A549 (cell line): ENCODE measurements at regions not wholly inside any gene's neighbourhood (a gene's known extent, or its start where the extent isn't known, plus 50 kb on each side); places are given as distances from the start of the nearest gene placed in this dataset.

Experiments used
- ATAC-seq, 2 experiments: fragments of 200-7000 bp in 1 of 2; fragments of >200 bp in 1 of 2; cut with Nextera tagmentation in 1 of 2; cut with Tn5 transposase in 1 of 2; 3 replicates each; pipeline versions ENCODE4 v1.8.0 to v1.9.1; 2018 to 2020; ENCODE audit warnings: mild to moderate bottlenecking in 1 of 2, moderate library complexity in 1 of 2
- CTCF ChIA-PET: fragments of 300-600 bp; sonication (Branson Sonifier 250); formaldehyde crosslinking; extraction: SDS; loops from one replicate; lab custom pipeline; 2021; ENCODE audit warnings: antibody characterized with exemption, inconsistent platforms; lab: Yijun Ruan, JAX
- POLR2A ChIA-PET: fragments of 350-600 bp; formaldehyde crosslinking; extraction: SDS; loops from one replicate; lab custom pipeline; 2021; ENCODE audit warnings: antibody characterized with exemption, inconsistent platforms; lab: Yijun Ruan, JAX
- DNase-seq, 2 experiments: peaks; one replicate each; pipeline versions ENCODE4 v3.0.0 to v3.0.0-alpha.2; 2011 to 2016; ENCODE audit warnings: low read depth in 1 of 2, low spot score in 1 of 2
- FAIRE-seq: peaks from 2 replicates; lab custom pipeline; 2011; peaks lifted over from hg19 to GRCh38; lab: Jason Lieb, UNC
- H3K27ac ChIP-seq, 2 experiments: fragments of >200 bp; sonication (Bioruptor Twin); formaldehyde crosslinking; 3 replicates each; pipeline ENCODE4 v1.5.1; 2016 to 2017
- H3K4me1 ChIP-seq: fragments of >200 bp; sonication (Bioruptor Twin); formaldehyde crosslinking; 3 replicates; pipeline ENCODE4 v1.6.1; 2016
- H3K4me2 ChIP-seq: fragments of >200 bp; sonication (Bioruptor Twin); formaldehyde crosslinking; 3 replicates; pipeline ENCODE4 v1.6.1; 2016
- H3K4me3 ChIP-seq: fragments of >200 bp; sonication (Bioruptor Twin); formaldehyde crosslinking; 3 replicates; pipeline ENCODE4 v1.5.1; 2016
- H3K9me3 ChIP-seq: fragments of >200 bp; sonication (Bioruptor Twin); formaldehyde crosslinking; 3 replicates; pipeline ENCODE4 v1.6.1; 2016
- BCL3 ChIP-seq: fragments of >200 bp; sonication (Bioruptor Twin); formaldehyde crosslinking; IDR thresholded peaks from 3 replicates; pipeline ENCODE4 v1.6.1; 2016
- BHLHE40 ChIP-seq: IDR thresholded peaks from 2 replicates; pipeline ENCODE4 v1.6.1; 2012; ENCODE audit warnings: low read depth, low read length, inconsistent platforms
- CHD2 ChIP-seq: fragments of 150-350 bp; IDR thresholded peaks from 2 replicates; pipeline ENCODE4 v1.6.1; 2014; ENCODE audit warnings: low read length; ENCODE audit not compliant: partially characterized antibody
- CHD4 ChIP-seq: fragments of 200-600 bp; sonication (generic); IDR thresholded peaks from 2 replicates; pipeline ENCODE4 v1.6.1; 2016; ENCODE audit warnings: antibody characterized with exemption, mild to moderate bottlenecking, borderline replicate concordance
- CTCF ChIP-seq: fragments of >200 bp; sonication (Bioruptor Twin); formaldehyde crosslinking; IDR thresholded peaks from 3 replicates; pipeline ENCODE4 v1.5.1; 2016
- EHF ChIP-seq: fragments of 250-450 bp; sonication (Bioruptor Pico); IDR thresholded peaks from 2 replicates; pipeline ENCODE4 v1.5.0; 2020; ENCODE audit warnings: mild to moderate bottlenecking
- EHMT2 ChIP-seq: fragments of 200-600 bp; sonication (generic); IDR thresholded peaks from 2 replicates; pipeline ENCODE4 v1.6.1; 2016; ENCODE audit warnings: antibody characterized with exemption, low read depth, mild to moderate bottlenecking, moderate library complexity
- EP300 ChIP-seq, 2 experiments: fragments of >200 bp; sonication (Bioruptor Twin); formaldehyde crosslinking; IDR thresholded peaks; 2 replicates in 1 of 2; 3 replicates in 1 of 2; pipeline ENCODE4 v1.6.1; 2016 to 2017
- FOXS1 ChIP-seq: fragments of 250-450 bp; sonication (Bioruptor Pico); IDR thresholded peaks from 2 replicates; pipeline ENCODE4 v1.5.0; 2020; ENCODE audit warnings: mild to moderate bottlenecking, moderate library complexity
- HES2 ChIP-seq: fragments of >200 bp; sonication (Bioruptor Twin); formaldehyde crosslinking; IDR thresholded peaks from 2 replicates; pipeline ENCODE4 v1.6.1; 2016
- HOXB13 ChIP-seq: fragments of 250-450 bp; sonication (Bioruptor Pico); IDR thresholded peaks from 2 replicates; pipeline ENCODE4 v1.5.0; 2020; ENCODE audit warnings: low read depth, mild to moderate bottlenecking, moderate library complexity
- HOXB5 ChIP-seq: fragments of 250-450 bp; sonication (Bioruptor Pico); IDR thresholded peaks from 2 replicates; pipeline ENCODE4 v1.5.0; 2020; ENCODE audit warnings: mild to moderate bottlenecking, moderate library complexity
- KDM1A ChIP-seq: fragments of 200-600 bp; sonication (generic); IDR thresholded peaks from 2 replicates; pipeline ENCODE4 v1.6.1; 2016; ENCODE audit warnings: low read depth, mild to moderate bottlenecking
- MAFK ChIP-seq: fragments of 450-650 bp; IDR thresholded peaks from 2 replicates; pipeline ENCODE4 v1.6.1; 2014; ENCODE audit not compliant: partially characterized antibody
- PBX3 ChIP-seq: IDR thresholded peaks from 2 replicates; pipeline ENCODE4 v1.6.1; 2012
- RAD21 ChIP-seq, 2 experiments: fragments of >200 bp in 1 of 2; sonication (Bioruptor Twin) in 1 of 2; formaldehyde crosslinking in 1 of 2; IDR thresholded peaks in 1 of 2; conservative IDR thresholded peaks in 1 of 2; 2 replicates in 1 of 2; 3 replicates in 1 of 2; pipeline ENCODE4 v1.6.1; 2012 to 2018; ENCODE audit warnings: inconsistent platforms in 1 of 2
- RCOR1 ChIP-seq: fragments of 150-350 bp; IDR thresholded peaks from 2 replicates; pipeline ENCODE4 v1.6.1; 2014; ENCODE audit warnings: antibody characterized with exemption, low read length, low read depth
- RNF2 ChIP-seq: fragments of 200-600 bp; sonication (generic); IDR thresholded peaks from 2 replicates; pipeline ENCODE4 v1.6.1; 2016; ENCODE audit warnings: low read depth, mild to moderate bottlenecking, antibody characterized with exemption, moderate library complexity, borderline replicate concordance
- SMC3 ChIP-seq: fragments of >200 bp; sonication (Bioruptor Twin); formaldehyde crosslinking; IDR thresholded peaks from 3 replicates; pipeline ENCODE4 v1.6.1; 2018; ENCODE audit warnings: inconsistent platforms
- TFCP2L1 ChIP-seq: fragments of 250-450 bp; sonication (Bioruptor Pico); IDR thresholded peaks from 2 replicates; pipeline ENCODE4 v1.5.0; 2021; ENCODE audit warnings: mild to moderate bottlenecking
- TP53 ChIP-seq: fragments of 250-450 bp; sonication (Bioruptor Pico); IDR thresholded peaks from 2 replicates; pipeline ENCODE4 v1.5.0; 2021; ENCODE audit warnings: mild to moderate bottlenecking, moderate library complexity
- USF2 ChIP-seq: fragments of 450-650 bp; IDR thresholded peaks from 2 replicates; pipeline ENCODE4 v1.6.1; 2014; ENCODE audit warnings: antibody characterized with exemption
- ZC3H11A ChIP-seq: fragments of 450-650 bp; IDR thresholded peaks from 2 replicates; pipeline ENCODE4 v1.6.1; 2014; ENCODE audit warnings: antibody characterized with exemption, mild to moderate bottlenecking
- WGBS: methylation state at CpG from one replicate; pipeline ENCODE4 v1.1.6; 2017; ENCODE audit errors: missing lambda C conversion rate; 5-methylcytosine and 5-hydroxymethylcytosine counted together
- TF ChIP-seq, protein P1 (sequence below): fragments of 250-450 bp; sonication (Bioruptor Pico); IDR thresholded peaks from 2 replicates; pipeline ENCODE4 v1.5.0; 2020; ENCODE audit warnings: low read depth, mild to moderate bottlenecking, moderate library complexity
- TF ChIP-seq, protein P2 (sequence below): IDR thresholded peaks from 2 replicates; pipeline ENCODE4 v1.6.1; 2012; ENCODE audit warnings: low read depth, borderline replicate concordance
- TF ChIP-seq, protein P3 (sequence below): fragments of 200-600 bp; sonication (generic); IDR thresholded peaks from 2 replicates; pipeline ENCODE4 v1.6.1; 2016; ENCODE audit warnings: antibody characterized with exemption, mild to moderate bottlenecking, moderate library complexity

GRCh38 chr13:36750046-36750445, 69.0 kb upstream of the RFXAP start:
- ChIA-PET CTCF (no interaction called here), POLR2A (no interaction called here)
- ATAC-seq (no peak), FAIRE-seq (no peak), DNase-seq (no peak)
- Histone ChIP-seq H3K27ac (no peak overlapping the region), H3K4me3 (no peak overlapping the region), H3K4me2 (no peak overlapping the region), H3K4me1 (no peaks in the 10 kb centered on the region), H3K9me3 (no peaks in the 10 kb centered on the region)
- WGBS = 1% methylated on average over 5 of the region's 5 CpGs
- TF ChIP-seq EP300 (IDR thresholded peaks at IDR 0.05) = no peak
- no peak for TF ChIP-seq RNF2
- TF ChIP-seq RAD21 (conservative IDR thresholded peaks at IDR 0.05 in 1 of 2, IDR thresholded peaks at IDR 0.05 in 1 of 2) = no peak
- TF ChIP-seq, protein P1, sequence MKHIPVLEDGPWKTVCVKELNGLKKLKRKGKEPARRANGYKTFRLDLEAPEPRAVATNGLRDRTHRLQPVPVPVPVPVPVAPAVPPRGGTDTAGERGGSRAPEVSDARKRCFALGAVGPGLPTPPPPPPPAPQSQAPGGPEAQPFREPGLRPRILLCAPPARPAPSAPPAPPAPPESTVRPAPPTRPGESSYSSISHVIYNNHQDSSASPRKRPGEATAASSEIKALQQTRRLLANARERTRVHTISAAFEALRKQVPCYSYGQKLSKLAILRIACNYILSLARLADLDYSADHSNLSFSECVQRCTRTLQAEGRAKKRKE (CRISPR knock-in tag) = no peak
- TF ChIP-seq, protein P2, sequence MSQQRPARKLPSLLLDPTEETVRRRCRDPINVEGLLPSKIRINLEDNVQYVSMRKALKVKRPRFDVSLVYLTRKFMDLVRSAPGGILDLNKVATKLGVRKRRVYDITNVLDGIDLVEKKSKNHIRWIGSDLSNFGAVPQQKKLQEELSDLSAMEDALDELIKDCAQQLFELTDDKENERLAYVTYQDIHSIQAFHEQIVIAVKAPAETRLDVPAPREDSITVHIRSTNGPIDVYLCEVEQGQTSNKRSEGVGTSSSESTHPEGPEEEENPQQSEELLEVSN = no peak
- no peak for TF ChIP-seq EHMT2
- no peak for TF ChIP-seq ZC3H11A
- TF ChIP-seq CHD2 = no peak
- no peak for TF ChIP-seq BHLHE40
- TF ChIP-seq BCL3 = no peak
- TF ChIP-seq CTCF = no peak
- no peak for TF ChIP-seq EHF
- no peak for TF ChIP-seq TFCP2L1 (CRISPR knock-in tag)
- no peak for TF ChIP-seq FOXS1 (CRISPR knock-in tag)
- TF ChIP-seq USF2 = no peak

DNA sequence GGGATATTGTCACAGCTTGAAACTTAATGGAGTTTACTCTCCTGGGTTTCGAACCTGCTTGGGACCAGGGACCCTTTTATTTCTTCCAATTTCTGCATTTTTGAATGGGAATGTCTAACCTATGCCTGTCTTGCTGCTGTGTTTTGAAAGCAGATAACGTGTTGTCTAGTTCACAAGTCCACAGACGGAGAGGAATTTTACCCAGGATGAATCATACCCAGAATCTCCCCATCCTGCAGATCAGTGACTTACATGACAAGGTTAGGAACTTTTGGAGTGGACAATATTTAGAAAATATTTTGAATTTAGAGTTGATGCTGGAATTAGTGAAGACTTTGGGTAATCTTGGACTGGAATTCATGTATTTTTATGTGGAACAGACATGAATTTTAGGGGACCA, 68.6 kb upstream of the RFXAP start:
- 3% methylated on average over 3 of the region's 3 CpGs for WGBS
- DNase-seq (no peak), FAIRE-seq (no peak), ATAC-seq (no peak)
- no peak overlapping the region for H3K4me3 ChIP-seq
- CTCF ChIA-PET = no interaction called here
- no peaks in the 10 kb centered on the region for H3K9me3 ChIP-seq
- POLR2A ChIA-PET = no interaction called here
- no peak for TF ChIP-seq RNF2
- no peak for TF ChIP-seq KDM1A
- TF ChIP-seq MAFK = no peak
- no peak for TF ChIP-seq RCOR1
- TF ChIP-seq TP53 (CRISPR knock-in tag) = no peak
- TF ChIP-seq, protein P3, sequence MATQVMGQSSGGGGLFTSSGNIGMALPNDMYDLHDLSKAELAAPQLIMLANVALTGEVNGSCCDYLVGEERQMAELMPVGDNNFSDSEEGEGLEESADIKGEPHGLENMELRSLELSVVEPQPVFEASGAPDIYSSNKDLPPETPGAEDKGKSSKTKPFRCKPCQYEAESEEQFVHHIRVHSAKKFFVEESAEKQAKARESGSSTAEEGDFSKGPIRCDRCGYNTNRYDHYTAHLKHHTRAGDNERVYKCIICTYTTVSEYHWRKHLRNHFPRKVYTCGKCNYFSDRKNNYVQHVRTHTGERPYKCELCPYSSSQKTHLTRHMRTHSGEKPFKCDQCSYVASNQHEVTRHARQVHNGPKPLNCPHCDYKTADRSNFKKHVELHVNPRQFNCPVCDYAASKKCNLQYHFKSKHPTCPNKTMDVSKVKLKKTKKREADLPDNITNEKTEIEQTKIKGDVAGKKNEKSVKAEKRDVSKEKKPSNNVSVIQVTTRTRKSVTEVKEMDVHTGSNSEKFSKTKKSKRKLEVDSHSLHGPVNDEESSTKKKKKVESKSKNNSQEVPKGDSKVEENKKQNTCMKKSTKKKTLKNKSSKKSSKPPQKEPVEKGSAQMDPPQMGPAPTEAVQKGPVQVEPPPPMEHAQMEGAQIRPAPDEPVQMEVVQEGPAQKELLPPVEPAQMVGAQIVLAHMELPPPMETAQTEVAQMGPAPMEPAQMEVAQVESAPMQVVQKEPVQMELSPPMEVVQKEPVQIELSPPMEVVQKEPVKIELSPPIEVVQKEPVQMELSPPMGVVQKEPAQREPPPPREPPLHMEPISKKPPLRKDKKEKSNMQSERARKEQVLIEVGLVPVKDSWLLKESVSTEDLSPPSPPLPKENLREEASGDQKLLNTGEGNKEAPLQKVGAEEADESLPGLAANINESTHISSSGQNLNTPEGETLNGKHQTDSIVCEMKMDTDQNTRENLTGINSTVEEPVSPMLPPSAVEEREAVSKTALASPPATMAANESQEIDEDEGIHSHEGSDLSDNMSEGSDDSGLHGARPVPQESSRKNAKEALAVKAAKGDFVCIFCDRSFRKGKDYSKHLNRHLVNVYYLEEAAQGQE = no peak
- no peak for TF ChIP-seq CHD2
- no peak for TF ChIP-seq SMC3
- TF ChIP-seq CHD4 = no peak
- TF ChIP-seq RAD21 (conservative IDR thresholded peaks at IDR 0.05 in 1 of 2, IDR thresholded peaks at IDR 0.05 in 1 of 2) = no peak
- TF ChIP-seq HES2 = no peak
- TF ChIP-seq FOXS1 (CRISPR knock-in tag) = no peak
- TF ChIP-seq HOXB5 (CRISPR knock-in tag) = no peak
- no peak for TF ChIP-seq PBX3
- TF ChIP-seq HOXB13 (CRISPR knock-in tag) = no peak
- no peak overlapping the region for H3K4me2 ChIP-seq
- H3K27ac ChIP-seq = no peak overlapping the region
- H3K4me1 ChIP-seq = no peaks in the 10 kb centered on the region
